ENCODE measurements at regions not wholly inside any gene's neighbourhood (a gene's known extent, or its start where the extent isn't known, plus 50 kb on each side); places are given as distances from the start of the nearest gene placed in this dataset.

GRCh38 chr16:79456036-79456435 lies 144.5 kb downstream of the MAF start:
- in situ Hi-C loops (cut with HindIII; ENCODE audit: low sequenced_read_pairs): no loop called here
- DNase-seq (ENCODE audit: low spot score): no peak

- in situ Hi-C loops (cut with HindIII; ENCODE audit: low sequenced_read_pairs): no loop called here
- DNase-seq (ENCODE audit: low spot score): no peak
Measured at GRCh38 chr16:79452671-79453070, 147.9 kb downstream of the MAF start.

- no peak for DNase-seq (ENCODE audit: low spot score)
- in situ Hi-C loops (cut with HindIII; ENCODE audit: low sequenced_read_pairs): no loop called here
Measured at GRCh38 chr16:79451196-79451816, 149.2 kb downstream of the MAF start.

- in situ Hi-C loops (cut with HindIII; ENCODE audit: low sequenced_read_pairs): no loop called here
- no peak for DNase-seq (ENCODE audit: low spot score)
Measured at GRCh38 chr16:79449900-79450299, 150.6 kb downstream of the MAF start.

- DNase-seq (ENCODE audit: low spot score): no peak
- in situ Hi-C loops (cut with HindIII; ENCODE audit: low sequenced_read_pairs): no loop called here
Measured at GRCh38 chr16:79449067-79449769, 151.3 kb downstream of the MAF start.

- no peak for DNase-seq (ENCODE audit: low spot score)
- in situ Hi-C loops (cut with HindIII; ENCODE audit: low sequenced_read_pairs): no loop called here
Measured at GRCh38 chr16:79444572-79444971, 156.0 kb downstream of the MAF start.

- DNase-seq (ENCODE audit: low spot score): peak; percentile 78
- in situ Hi-C loops (cut with HindIII; ENCODE audit: low sequenced_read_pairs): no loop called here
Measured at GRCh38 chr16:79439901-79440300, 160.6 kb downstream of the MAF start.

GRCh38 chr16:79437764-79438751 lies 162.5 kb downstream of the MAF start:
- DNase-seq (ENCODE audit: low spot score): peak; percentile 80
- in situ Hi-C loops (cut with HindIII; ENCODE audit: low sequenced_read_pairs): no loop called here

GRCh38 chr16:79436885-79437284 lies 163.7 kb downstream of the MAF start:
- in situ Hi-C loops (cut with HindIII; ENCODE audit: low sequenced_read_pairs): no loop called here
- no peak for DNase-seq (ENCODE audit: low spot score)

- no peak for DNase-seq (ENCODE audit: low spot score)
- in situ Hi-C loops (cut with HindIII; ENCODE audit: low sequenced_read_pairs): no loop called here
Measured at GRCh38 chr16:79434771-79435170, 165.8 kb downstream of the MAF start.

GRCh38 chr16:79434092-79434491 lies 166.4 kb downstream of the MAF start:
- DNase-seq (ENCODE audit: low spot score): no peak
- in situ Hi-C loops (cut with HindIII; ENCODE audit: low sequenced_read_pairs): no loop called here

GRCh38 chr16:79431923-79432322 lies 168.6 kb downstream of the MAF start:
- in situ Hi-C loops (cut with HindIII; ENCODE audit: low sequenced_read_pairs): no loop called here
- DNase-seq (ENCODE audit: low spot score): no peak

GRCh38 chr16:79430191-79430678 lies 170.3 kb downstream of the MAF start:
- DNase-seq (ENCODE audit: low spot score): peak; percentile 88
- in situ Hi-C loops (cut with HindIII; ENCODE audit: low sequenced_read_pairs): no loop called here

- peak; percentile 87 for DNase-seq (ENCODE audit: low spot score)
- in situ Hi-C loops (cut with HindIII; ENCODE audit: low sequenced_read_pairs): no loop called here
Measured at GRCh38 chr16:79429381-79430190, 171.0 kb downstream of the MAF start.

GRCh38 chr16:79426663-79427062 lies 173.9 kb downstream of the MAF start:
- no peak for DNase-seq (ENCODE audit: low spot score)
- in situ Hi-C loops (cut with HindIII; ENCODE audit: low sequenced_read_pairs): no loop called here

GRCh38 chr16:79422064-79422463 lies 178.5 kb downstream of the MAF start:
- no peak for DNase-seq (ENCODE audit: low spot score)
- in situ Hi-C loops (cut with HindIII; ENCODE audit: low sequenced_read_pairs): no loop called here

GRCh38 chr16:79421126-79421525 lies 179.4 kb downstream of the MAF start:
- no peak for DNase-seq (ENCODE audit: low spot score)
- in situ Hi-C loops (cut with HindIII; ENCODE audit: low sequenced_read_pairs): no loop called here

- in situ Hi-C loops (cut with HindIII; ENCODE audit: low sequenced_read_pairs): no loop called here
- DNase-seq (ENCODE audit: low spot score): no peak
Measured at GRCh38 chr16:79420493-79420892, 180.0 kb downstream of the MAF start.

GRCh38 chr16:79419148-79419547 lies 181.4 kb downstream of the MAF start:
- DNase-seq (ENCODE audit: low spot score): no peak
- in situ Hi-C loops (cut with HindIII; ENCODE audit: low sequenced_read_pairs): no loop called here
